Mesendoderm (in vitro differentiated cells): ENCODE measurements at regions not wholly inside any gene's neighbourhood (a gene's known extent, or its start where the extent isn't known, plus 50 kb on each side); places are given as distances from the start of the nearest gene placed in this dataset.
A peak's percentile ranks its signal among the peaks of the same experiment; 100 is the strongest.

Experiments
- DNase-seq: peaks from one replicate; pipeline ENCODE4 v3.0.0; 2013
- H2AK5ac ChIP-seq: 2 replicates; pipeline ENCODE4 v1.6.1; 2013; ENCODE audit warnings: low read length, inconsistent platforms
- H2BK120ac ChIP-seq: 2 replicates; pipeline ENCODE4 v1.6.1; 2013; ENCODE audit warnings: low read depth, mild to moderate bottlenecking, low read length, moderate library complexity, mixed read lengths
- H2BK15ac ChIP-seq: replicated peaks from 2 replicates; pipeline ENCODE4 v1.6.1; 2013; ENCODE audit warnings: low read depth, mild to moderate bottlenecking, moderate library complexity
- H2BK5ac ChIP-seq: 2 replicates; pipeline ENCODE4 v1.6.1; 2013; ENCODE audit warnings: low read length, inconsistent platforms
- H3K18ac ChIP-seq: 2 replicates; pipeline ENCODE4 v1.6.1; 2013; ENCODE audit warnings: mild to moderate bottlenecking, low read length, mixed read lengths
- H3K23ac ChIP-seq: one replicate; pipeline ENCODE4 v1.6.1; 2013; ENCODE audit warnings: low read length
- H3K27ac ChIP-seq: 2 replicates; pipeline ENCODE4 v1.5.1; 2013; ENCODE audit warnings: low read depth, mild to moderate bottlenecking, inconsistent platforms, low read length, moderate library complexity
- H3K27me3 ChIP-seq: 2 replicates; pipeline ENCODE4 v1.6.1; 2013; ENCODE audit warnings: low read length, control low read depth, mild to moderate bottlenecking, inconsistent platforms; ENCODE audit not compliant: insufficient read depth, poor library complexity
- H3K36me3 ChIP-seq: 2 replicates; pipeline ENCODE4 v1.6.1; 2013; ENCODE audit warnings: low read length, inconsistent platforms; ENCODE audit not compliant: control insufficient read depth, insufficient read depth
- H3K4ac ChIP-seq: one replicate; pipeline ENCODE4 v1.6.1; 2013; ENCODE audit warnings: low read depth, mild to moderate bottlenecking, low read length, moderate library complexity
- H3K4me1 ChIP-seq: 2 replicates; pipeline ENCODE4 v1.6.1; 2013; ENCODE audit warnings: low read depth, low read length, inconsistent platforms; ENCODE audit not compliant: control insufficient read depth
- H3K4me2 ChIP-seq: 2 replicates; pipeline ENCODE4 v1.6.1; 2013; ENCODE audit warnings: low read length
- H3K4me3 ChIP-seq: 2 replicates; pipeline ENCODE4 v1.5.1; 2013; ENCODE audit warnings: mild to moderate bottlenecking, low read length
- H3K56ac ChIP-seq: one replicate; pipeline ENCODE4 v1.6.1; 2013; ENCODE audit warnings: low read length
- H3K79me1 ChIP-seq: 2 replicates; pipeline ENCODE4 v1.6.1; 2013; ENCODE audit warnings: low read length, inconsistent platforms
- H3K79me2 ChIP-seq: 2 replicates; pipeline ENCODE4 v1.6.1; 2013; ENCODE audit warnings: mild to moderate bottlenecking, low read length; ENCODE audit not compliant: control insufficient read depth, insufficient read depth
- H3K9ac ChIP-seq: 2 replicates; pipeline ENCODE4 v1.6.1; 2013; ENCODE audit warnings: low read length, inconsistent platforms
- H4K5ac ChIP-seq: one replicate; pipeline ENCODE4 v1.6.1; 2013; ENCODE audit warnings: low read length
- H4K8ac ChIP-seq: one replicate; pipeline ENCODE4 v1.6.1; 2013; ENCODE audit warnings: low read depth, mild to moderate bottlenecking, control low read depth, low read length, moderate library complexity
- WGBS: extraction: QIAGEN DNeasy Blood & Tissue Kit; methylation state at CpG from one replicate; pipeline ENCODE4 v1.1.7; 2013; ENCODE audit warnings: low lambda C conversion rate, missing lambda C conversion rate; ENCODE audit not compliant: insufficient coverage; ENCODE audit errors: extremely low coverage; 5-methylcytosine and 5-hydroxymethylcytosine counted together

GRCh38 chr1:115465802-115466363, 127.8 kb upstream of the NGF start:
- Histone ChIP-seq H3K36me3 (no peaks in the 10 kb centered on the region), H3K79me1 (no peaks in the 10 kb centered on the region), H4K8ac (no peak overlapping the region), H3K9ac (no peak overlapping the region), H3K27me3 (no peaks in the 10 kb centered on the region), H3K4me2 (no peak overlapping the region), H2BK120ac (no peak overlapping the region), H3K4ac (no peak overlapping the region), H3K56ac (no peak overlapping the region), H3K18ac (no peak overlapping the region), H3K4me3 (no peak overlapping the region), H3K23ac (no peak overlapping the region), H4K5ac (no peak overlapping the region), H3K4me1 (no peaks in the 10 kb centered on the region), H3K79me2 (no peaks in the 10 kb centered on the region), H2BK15ac (no peak overlapping the region), H2AK5ac (no peak overlapping the region), H3K27ac (no peak overlapping the region), H2BK5ac (no peak overlapping the region)
- DNase-seq: peak; percentile 30
- WGBS: no CpG with 5 or more reads among the region's 4 CpGs

GRCh38 chr1:115463347-115463746, 125.3 kb upstream of the NGF start:
- H4K5ac ChIP-seq: no peak overlapping the region
- no peak overlapping the region for H3K27ac ChIP-seq
- H3K9ac ChIP-seq: no peak overlapping the region
- H3K4me3 ChIP-seq: no peak overlapping the region
- H3K4ac ChIP-seq: no peak overlapping the region
- no peak overlapping the region for H3K18ac ChIP-seq
- no peak overlapping the region for H3K4me2 ChIP-seq
- H3K79me1 ChIP-seq: no peaks in the 10 kb centered on the region
- no peak overlapping the region for H3K56ac ChIP-seq
- DNase-seq: peak; percentile 21
- no peak overlapping the region for H2BK5ac ChIP-seq
- H3K23ac ChIP-seq: no peak overlapping the region
- H3K36me3 ChIP-seq: no peaks in the 10 kb centered on the region
- no peaks in the 10 kb centered on the region for H3K4me1 ChIP-seq
- no peak overlapping the region for H2BK15ac ChIP-seq
- H2AK5ac ChIP-seq: no peak overlapping the region
- no peaks in the 10 kb centered on the region for H3K79me2 ChIP-seq
- H4K8ac ChIP-seq: no peak overlapping the region
- H2BK120ac ChIP-seq: no peak overlapping the region
- H3K27me3 ChIP-seq: no peaks in the 10 kb centered on the region

- Histone ChIP-seq H3K23ac (no peak overlapping the region), H3K36me3 (no peaks in the 10 kb centered on the region), H3K79me1 (no peaks in the 10 kb centered on the region), H3K56ac (no peak overlapping the region), H2AK5ac (no peak overlapping the region), H3K79me2 (no peaks in the 10 kb centered on the region), H3K4me1 (no peaks in the 10 kb centered on the region), H3K27me3 (no peaks in the 10 kb centered on the region), H3K4me3 (no peak overlapping the region), H4K8ac (no peak overlapping the region), H2BK120ac (no peak overlapping the region), H3K4ac (no peak overlapping the region), H2BK5ac (no peak overlapping the region), H3K27ac (no peak overlapping the region), H2BK15ac (no peak overlapping the region), H3K9ac (no peak overlapping the region), H4K5ac (no peak overlapping the region), H3K18ac (no peak overlapping the region), H3K4me2 (no peak overlapping the region)
- no CpG with 5 or more reads among the region's 4 CpGs for WGBS
- DNase-seq: no peak
Observed at GRCh38 chr1:115462566-115463076, 124.6 kb upstream of the NGF start.

GRCh38 chr1:115461526-115461925, 123.5 kb upstream of the NGF start:
- no peak overlapping the region for H3K4ac ChIP-seq
- WGBS: no CpG with 5 or more reads among the region's 5 CpGs
- H3K27ac ChIP-seq: no peak overlapping the region
- no peak overlapping the region for H3K23ac ChIP-seq
- no peak overlapping the region for H4K5ac ChIP-seq
- H4K8ac ChIP-seq: no peak overlapping the region
- H2BK5ac ChIP-seq: no peak overlapping the region
- no peaks in the 10 kb centered on the region for H3K27me3 ChIP-seq
- no peak overlapping the region for H2AK5ac ChIP-seq
- H3K9ac ChIP-seq: no peak overlapping the region
- H3K79me1 ChIP-seq: no peaks in the 10 kb centered on the region
- H3K56ac ChIP-seq: no peak overlapping the region
- H3K4me2 ChIP-seq: no peak overlapping the region
- H3K36me3 ChIP-seq: no peaks in the 10 kb centered on the region
- H3K79me2 ChIP-seq: no peaks in the 10 kb centered on the region
- H3K18ac ChIP-seq: no peak overlapping the region
- peak; percentile 14 for DNase-seq
- H2BK15ac ChIP-seq: no peak overlapping the region
- H2BK120ac ChIP-seq: no peak overlapping the region
- no peak overlapping the region for H3K4me3 ChIP-seq
- H3K4me1 ChIP-seq: no peaks in the 10 kb centered on the region

- H3K4me2 ChIP-seq: no peak overlapping the region
- H3K79me1 ChIP-seq: no peaks in the 10 kb centered on the region
- H3K4me3 ChIP-seq: no peak overlapping the region
- no peak overlapping the region for H3K27ac ChIP-seq
- H3K4me1 ChIP-seq: no peaks in the 10 kb centered on the region
- H3K79me2 ChIP-seq: no peaks in the 10 kb centered on the region
- H3K9ac ChIP-seq: no peak overlapping the region
- no peak for DNase-seq
- no peak overlapping the region for H4K8ac ChIP-seq
- H2AK5ac ChIP-seq: no peak overlapping the region
- H2BK120ac ChIP-seq: no peak overlapping the region
- peak overlapping the region; percentile 66 for H3K23ac ChIP-seq
- H2BK5ac ChIP-seq: no peak overlapping the region
- H3K56ac ChIP-seq: no peak overlapping the region
- H3K18ac ChIP-seq: no peak overlapping the region
- no CpG with 5 or more reads among the region's 3 CpGs for WGBS
- no peaks in the 10 kb centered on the region for H3K27me3 ChIP-seq
- no peaks in the 10 kb centered on the region for H3K36me3 ChIP-seq
- H4K5ac ChIP-seq: no peak overlapping the region
- H2BK15ac ChIP-seq: no peak overlapping the region
- H3K4ac ChIP-seq: no peak overlapping the region
Observed at GRCh38 chr1:115459161-115459560, 121.1 kb upstream of the NGF start.

- no peaks in the 10 kb centered on the region for H3K4me1 ChIP-seq
- H2BK15ac ChIP-seq: no peak overlapping the region
- no peak overlapping the region for H3K56ac ChIP-seq
- H3K27ac ChIP-seq: no peak overlapping the region
- no peak overlapping the region for H3K18ac ChIP-seq
- no peak overlapping the region for H2AK5ac ChIP-seq
- H3K36me3 ChIP-seq: no peaks in the 10 kb centered on the region
- WGBS: no CpG with 5 or more reads among the region's 7 CpGs
- no peak overlapping the region for H3K4me2 ChIP-seq
- H3K79me1 ChIP-seq: no peaks in the 10 kb centered on the region
- H2BK120ac ChIP-seq: no peak overlapping the region
- no peak overlapping the region for H2BK5ac ChIP-seq
- H3K9ac ChIP-seq: no peak overlapping the region
- H3K4me3 ChIP-seq: no peak overlapping the region
- no peaks in the 10 kb centered on the region for H3K27me3 ChIP-seq
- no peak for DNase-seq
- H4K5ac ChIP-seq: no peak overlapping the region
- no peak overlapping the region for H3K23ac ChIP-seq
- H3K4ac ChIP-seq: no peak overlapping the region
- no peak overlapping the region for H4K8ac ChIP-seq
- no peaks in the 10 kb centered on the region for H3K79me2 ChIP-seq
Observed at GRCh38 chr1:115458426-115459114, 120.5 kb upstream of the NGF start.
